GM11168 (cell line): ENCODE measurements at regions not wholly inside any gene's neighbourhood (a gene's known extent, or its start where the extent isn't known, plus 50 kb on each side); places are given as distances from the start of the nearest gene placed in this dataset.

Source experiments
- in situ Hi-C: fragments of 300-500 bp; cut with MboI; formaldehyde crosslinking; loops from one replicate; pipeline ENCODE4 v1.12.0; 2022; ENCODE audit warnings: low sequenced_read_pairs; ENCODE audit not compliant: unreplicated experiment

DNA sequence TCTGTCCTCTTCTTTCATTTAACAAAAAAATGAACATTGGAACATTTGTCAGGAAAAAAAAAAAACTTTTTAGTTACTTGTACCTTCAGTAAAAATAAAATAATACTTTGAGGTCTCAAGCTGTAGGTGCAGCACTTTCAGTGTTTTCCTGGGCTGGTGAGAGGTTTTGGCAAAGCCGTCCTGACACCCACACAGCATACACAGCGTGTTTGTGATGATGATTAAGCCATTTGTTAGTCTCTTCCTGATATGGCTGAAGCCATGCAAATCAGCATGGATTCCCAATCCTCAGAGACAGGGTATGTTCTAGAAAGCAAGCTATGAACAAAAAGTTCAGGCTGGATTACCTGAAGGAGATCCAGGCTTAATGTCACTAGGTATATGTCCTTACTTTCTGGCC is 236.8 kb downstream of the ZNF516 start:
- in situ Hi-C loops = no loop called here

DNA sequence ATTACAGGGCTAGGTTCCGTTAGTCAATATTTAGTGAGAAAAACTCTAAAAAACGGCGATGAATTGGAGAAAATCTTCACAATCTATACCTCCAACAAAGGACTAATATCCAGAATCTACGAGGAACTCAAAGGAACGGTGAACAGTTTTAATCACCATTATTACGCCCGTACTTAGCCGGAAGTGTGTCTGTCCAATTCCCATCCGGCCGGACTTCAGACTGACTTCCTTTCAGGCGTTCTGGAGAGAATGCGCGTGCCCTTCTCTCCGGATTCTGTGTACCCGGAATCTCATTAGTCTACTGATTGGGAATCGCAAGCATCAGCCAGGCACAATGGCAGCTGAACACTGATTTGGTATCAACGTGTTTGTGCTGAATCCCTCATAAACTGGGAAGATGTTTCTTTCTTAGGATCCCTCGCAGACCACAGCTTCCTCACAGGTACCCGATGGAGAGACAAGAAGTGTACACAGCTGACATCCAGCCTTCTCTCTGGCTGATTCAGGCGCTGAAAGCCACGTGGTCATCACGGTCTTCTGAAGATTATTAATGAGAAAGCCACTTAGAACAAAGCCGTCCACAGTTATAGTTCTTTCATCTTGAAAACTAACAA is 239.9 kb downstream of the ZNF516 start:
- in situ Hi-C loops = no loop called here

DNA sequence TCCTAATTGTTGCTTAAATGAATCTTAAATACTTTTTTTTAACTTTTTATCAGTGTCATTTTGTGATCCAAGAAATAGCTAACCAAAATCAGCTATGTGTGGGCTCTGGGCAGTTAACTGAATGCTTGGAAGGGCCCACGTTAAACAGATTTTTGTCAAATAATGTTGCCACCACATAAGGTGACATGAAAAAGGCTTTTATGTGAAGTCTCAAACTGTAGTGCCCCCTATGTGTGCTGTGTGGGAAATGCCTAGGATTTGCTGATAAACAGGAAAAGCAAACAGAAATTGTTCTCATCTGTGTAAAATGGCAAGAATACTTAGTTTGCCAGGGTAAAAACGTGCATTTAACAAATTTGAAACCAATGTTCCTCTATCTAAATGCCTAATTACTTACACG is 242.2 kb downstream of the ZNF516 start:
- in situ Hi-C loops = no loop called here

DNA sequence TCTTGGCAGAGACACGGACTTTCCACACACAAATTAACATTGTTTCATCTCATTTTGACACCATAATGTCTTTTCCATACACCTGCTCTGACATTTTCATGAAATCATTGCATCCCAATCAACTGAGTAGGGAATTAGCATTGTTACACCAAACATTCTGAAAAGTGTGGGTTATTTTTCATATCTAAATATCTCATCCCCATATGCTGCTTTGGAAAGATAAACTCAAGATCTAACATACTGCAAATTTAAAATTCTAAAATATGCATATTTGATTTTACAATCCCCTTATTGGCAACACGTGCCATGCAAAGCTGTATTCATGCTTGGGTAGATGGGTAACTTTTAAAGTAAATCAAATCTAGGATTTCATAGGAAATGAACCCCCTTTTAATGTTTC is 242.9 kb downstream of the ZNF516 start:
- in situ Hi-C loops = no loop called here

DNA sequence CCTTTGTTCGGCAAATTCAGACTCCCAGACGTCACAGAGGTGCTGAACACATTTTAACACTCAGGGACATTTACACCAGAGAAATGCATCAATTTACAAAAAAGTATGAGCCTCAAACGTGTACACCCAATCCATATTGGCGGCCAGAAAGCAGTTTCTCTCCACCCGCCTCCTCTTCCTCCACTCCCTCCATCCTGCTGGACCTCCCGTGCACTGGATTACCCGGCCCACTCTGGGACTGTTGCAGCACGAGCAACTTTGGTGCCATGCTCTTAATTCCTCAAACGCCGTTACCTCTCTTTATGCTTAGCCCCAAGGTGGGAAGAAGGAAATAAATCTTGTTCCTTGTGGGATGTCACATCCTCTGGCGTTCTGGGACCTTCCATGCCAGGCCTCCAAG is 243.4 kb downstream of the ZNF516 start:
- in situ Hi-C loops = no loop called here

DNA sequence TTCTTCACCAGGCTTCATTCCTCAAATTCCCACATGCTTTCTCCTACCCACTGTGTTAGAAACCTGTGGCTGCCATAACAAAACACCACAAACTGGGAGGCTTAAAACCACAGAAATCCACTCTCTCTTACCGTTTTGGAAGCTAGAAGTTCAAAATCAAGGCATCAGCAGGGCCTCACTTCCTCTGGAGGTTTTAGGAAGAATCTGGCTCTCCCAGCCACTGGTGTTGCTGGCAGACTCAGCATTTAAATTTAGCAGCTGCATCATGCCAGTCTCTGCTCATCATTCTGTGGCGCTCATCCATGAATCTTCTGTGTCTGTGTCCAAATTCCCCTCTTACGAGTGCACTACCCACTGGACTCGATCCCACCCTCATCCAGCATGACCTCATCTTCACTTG is 248.5 kb downstream of the ZNF516 start:
- in situ Hi-C loops = no loop called here

DNA sequence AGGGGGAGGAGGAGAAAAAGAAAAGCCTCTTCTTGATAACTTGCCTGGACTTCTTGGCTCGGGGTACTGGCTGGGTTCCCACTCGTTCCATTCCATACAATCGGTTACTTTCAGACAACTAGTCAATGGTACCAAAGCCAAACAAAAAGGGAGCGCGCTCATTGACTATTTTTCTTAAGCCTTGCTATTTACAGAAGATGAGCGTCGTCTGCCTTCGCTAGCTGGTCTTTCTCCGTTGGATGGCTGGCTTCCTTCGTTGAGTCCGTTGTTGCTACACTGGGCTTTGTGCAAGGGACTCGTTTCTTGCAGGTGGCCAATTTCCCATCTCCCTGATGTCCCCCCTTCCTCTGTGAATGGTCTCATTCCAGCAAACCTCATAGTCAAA is 260.4 kb downstream of the ZNF516 start:
- in situ Hi-C loops = no loop called here

DNA sequence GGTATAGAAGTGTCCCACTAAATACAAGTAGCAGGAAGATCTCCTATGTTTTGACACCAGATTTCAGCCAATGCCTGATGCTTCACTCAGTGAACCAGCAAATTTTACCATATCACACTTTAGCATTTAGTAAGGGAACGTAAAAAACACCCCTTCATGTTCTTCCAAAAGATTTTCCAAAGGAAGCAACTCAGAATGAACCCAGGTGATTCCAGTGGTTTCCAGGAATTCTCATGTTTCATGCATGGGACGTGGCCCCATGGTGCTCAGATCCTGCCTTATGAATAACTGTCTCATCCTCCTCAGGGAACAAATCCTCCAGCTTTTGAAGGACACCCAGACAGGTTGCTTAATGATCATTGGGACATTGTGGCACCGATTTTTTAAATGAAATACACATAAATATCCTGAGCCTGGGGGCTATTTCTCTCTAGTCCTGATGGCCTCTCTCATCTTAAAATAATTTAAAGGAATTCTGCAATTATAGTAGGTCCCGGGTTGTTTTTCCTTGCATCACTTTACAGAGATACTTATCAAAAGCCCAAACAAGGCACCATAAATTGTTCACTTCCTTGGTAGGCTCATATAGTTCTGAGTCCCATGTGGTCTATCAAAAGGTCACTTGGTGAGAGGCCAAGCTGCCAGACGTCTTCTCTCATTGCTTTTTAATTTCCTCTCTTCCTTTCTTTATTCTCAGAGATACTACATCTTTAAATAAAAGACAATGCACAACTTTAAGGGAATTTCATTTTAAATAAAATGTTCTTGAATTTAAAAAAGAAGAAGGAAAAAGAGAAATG is 261.0 kb downstream of the ZNF516 start:
- in situ Hi-C loops = no loop called here

DNA sequence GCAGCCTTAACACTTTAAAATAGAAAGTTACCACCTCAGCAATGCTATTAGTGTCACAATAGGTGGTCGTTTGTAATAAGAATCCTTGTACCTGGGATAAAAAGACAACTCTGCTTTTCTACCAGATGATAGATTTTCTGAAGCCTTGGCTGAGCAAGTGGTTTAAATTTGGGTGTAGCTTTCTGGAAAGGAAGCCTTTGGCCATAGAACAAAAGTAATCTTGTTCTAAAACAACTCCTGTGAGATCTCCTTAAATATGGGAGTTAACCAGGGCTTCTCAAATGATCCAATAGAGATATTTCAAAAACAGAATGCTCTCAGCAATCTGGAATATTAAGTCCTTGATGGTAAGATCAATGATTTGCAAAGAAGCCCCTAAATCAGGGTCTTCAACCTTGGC is 261.6 kb downstream of the ZNF516 start:
- in situ Hi-C loops = no loop called here

DNA sequence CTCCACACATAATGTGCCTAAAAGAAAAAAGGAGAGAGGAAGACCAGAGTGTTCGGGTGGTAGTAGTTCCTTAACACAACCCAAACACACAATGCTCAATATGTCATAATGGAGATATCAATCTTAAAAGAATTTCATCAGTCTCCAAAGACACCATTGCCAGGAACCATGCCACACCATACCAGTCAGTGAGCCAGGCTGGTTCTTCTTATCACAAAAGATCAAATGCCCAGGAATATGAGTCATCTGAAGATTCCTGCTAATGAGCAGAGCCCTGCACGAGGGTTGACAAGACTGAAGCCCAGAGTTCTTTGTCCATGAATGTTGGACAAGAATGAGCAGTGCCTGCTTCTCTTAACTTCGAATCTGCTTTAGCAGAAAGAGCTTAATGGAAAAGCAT is 262.3 kb downstream of the ZNF516 start:
- in situ Hi-C loops = no loop called here

DNA sequence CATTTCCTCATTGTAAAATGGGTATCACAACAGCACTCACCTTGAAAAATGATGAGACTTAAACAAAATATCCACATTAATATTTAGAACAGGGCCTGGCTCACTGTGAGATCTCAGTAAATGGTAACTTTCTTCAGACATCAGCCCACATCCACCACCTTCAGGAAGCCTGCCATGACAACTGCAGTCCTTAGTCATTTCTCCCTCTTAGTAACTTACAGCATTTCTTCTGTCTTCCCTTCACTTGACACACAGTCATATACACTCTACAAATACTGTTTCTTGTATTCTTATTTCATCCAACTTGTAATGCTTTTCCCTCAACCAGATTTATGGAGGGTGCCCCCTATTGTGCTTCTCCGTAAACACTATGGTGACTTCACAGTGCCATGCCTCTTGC is 263.0 kb downstream of the ZNF516 start:
- in situ Hi-C loops = no loop called here

DNA sequence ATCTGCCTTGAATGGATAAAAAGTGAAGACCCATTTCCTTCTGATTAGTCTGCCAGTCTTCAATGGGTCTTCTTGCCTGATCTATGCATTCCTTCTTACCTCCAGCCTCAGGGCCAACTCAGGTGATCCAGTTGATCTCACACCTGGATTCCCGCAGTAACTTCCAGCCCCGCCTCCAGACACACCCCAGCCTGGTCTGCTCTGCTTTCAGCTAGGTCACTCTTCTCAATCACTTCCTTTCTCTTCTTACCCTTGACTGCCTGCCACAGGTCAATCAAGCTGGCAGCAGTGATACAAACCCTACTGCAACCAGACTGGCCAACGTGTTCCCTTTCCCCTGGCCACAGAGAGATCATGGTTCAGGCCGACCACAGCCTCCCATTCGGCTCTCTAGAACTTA is 263.6 kb downstream of the ZNF516 start:
- in situ Hi-C loops = no loop called here

DNA sequence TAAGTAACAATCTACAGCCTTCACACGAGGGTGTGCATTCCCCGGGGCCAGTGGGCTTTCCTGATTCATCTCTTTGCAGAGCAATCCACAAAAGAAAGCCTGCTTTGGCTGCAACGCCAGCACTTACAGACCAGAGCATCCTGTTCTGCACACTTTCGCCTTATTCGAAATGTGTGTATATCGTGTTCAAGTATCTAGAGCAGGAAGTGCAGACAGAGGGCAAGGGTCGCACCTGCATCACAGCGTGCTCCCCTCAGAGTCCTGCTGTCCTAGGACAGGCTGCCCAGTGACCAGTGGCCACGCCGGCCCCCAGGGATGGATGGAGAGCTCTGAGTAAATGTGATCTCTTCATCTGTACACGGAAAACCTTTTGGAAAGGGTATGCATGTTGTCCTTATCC is 264.3 kb downstream of the ZNF516 start:
- in situ Hi-C loops = no loop called here

DNA sequence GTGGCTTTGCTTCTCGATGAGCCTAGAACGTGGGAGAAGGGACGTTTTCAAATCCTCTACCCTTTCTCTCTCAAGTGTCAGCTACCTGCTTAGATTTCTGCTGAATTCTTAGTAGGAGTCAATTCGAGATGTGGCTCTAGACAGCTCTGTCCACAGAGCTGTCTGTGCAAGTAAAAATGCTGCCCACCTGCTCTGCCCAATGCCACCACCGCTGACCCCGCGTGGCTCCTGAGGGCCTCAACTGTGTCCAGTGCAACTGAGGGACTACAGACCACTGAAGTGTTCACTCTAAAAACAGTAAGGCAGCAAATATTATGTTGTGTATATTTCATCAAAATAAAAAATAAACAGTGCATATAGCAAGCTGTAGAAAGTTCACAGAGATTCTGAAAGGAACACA is 266.3 kb downstream of the ZNF516 start:
- in situ Hi-C loops = no loop called here

DNA sequence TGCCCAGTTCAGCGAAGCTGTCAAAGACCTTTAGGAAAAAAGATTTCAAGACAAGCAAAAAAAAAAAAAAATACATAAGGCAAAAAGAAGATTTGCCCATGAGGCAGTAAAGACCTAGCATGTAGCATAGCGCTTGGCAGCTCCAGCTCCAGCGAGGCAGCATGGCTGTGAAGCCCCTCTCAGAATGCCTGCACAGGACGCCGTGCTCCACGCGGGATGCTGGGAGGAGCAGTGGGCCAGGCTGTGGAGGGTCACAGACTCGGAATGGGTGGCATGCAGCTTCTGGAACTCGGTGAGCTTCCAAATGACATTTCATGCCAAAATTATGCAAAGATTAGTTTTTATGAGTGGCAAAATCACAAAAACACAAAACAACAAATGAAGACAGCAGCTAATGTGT is 267.3 kb downstream of the ZNF516 start:
- in situ Hi-C loops = no loop called here

DNA sequence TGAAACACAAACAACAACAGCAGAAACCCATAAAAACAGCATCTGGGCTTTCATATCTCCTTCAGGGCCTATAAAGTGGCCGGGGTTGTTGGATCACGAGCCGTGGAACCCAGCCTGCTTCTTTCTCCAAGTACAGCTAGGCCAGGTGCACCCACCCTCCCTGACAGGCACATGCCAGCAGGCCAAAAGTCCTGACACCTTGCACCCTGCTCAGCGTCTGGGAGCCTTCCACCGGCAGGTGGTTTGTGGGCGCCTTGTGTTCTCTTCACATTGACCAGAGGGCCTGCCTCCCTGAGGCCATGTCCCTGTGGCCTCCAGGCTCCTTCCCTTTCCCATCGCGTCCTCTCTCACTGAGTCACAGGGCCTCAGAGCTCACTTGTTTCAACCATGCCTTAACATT is 271.6 kb downstream of the ZNF516 start:
- in situ Hi-C loops = no loop called here

DNA sequence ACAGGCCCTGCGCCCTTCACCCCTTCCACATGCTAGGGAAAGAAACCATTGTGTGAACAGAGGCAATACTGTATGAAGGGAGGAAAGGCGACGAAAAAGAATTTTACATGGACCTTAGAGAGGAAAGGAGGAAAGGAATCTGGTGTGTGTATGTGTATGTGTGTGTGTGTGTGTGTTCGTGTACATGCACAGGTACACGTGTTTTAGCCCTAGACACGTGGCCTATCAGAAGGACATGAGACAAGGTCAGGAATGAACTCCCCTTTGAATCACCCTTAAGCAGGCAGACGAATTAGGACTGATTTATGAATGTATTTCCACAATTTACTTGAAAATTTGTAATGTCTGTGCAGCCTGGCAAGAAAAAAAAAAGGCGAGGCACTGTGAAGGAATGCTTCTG is 276.0 kb downstream of the ZNF516 start:
- in situ Hi-C loops = no loop called here

DNA sequence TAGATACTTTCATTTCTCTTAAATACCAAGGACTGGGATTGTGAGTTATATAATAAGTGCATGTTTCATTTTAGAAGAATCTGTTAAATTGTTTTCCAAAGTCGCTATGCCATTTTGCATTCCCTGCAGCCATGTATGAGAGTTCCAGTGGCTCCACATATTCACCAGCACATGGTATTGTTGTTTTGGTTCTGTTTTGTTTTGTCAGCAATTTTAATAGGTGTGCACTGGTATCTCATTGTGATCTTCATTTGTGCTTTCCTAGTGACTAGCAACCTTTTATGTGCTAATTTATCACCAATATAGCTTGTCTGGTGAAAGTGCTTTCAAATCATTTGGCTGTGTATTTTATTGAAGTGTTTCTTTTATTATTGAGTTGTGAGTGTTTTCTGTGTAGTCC is 278.9 kb downstream of the ZNF516 start:
- in situ Hi-C loops = no loop called here

DNA sequence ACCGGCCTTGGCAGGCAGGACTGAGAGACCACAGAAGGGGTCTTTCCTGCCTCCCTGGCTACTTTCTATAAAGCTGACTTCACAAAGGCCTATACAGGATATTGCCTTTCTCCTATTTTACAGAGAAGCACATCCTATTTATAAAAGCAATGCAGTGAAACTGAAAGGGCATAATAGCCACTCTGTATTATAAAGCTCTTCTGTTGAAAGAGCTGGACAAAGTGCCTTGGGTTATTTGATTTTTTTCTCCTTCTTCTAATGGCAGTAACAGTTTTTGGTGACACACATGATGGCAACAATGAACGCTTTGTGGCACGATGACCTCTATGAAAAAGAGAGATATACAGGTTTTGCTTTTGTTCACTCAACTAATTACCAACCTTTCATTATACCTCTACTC is 281.1 kb downstream of the ZNF516 start:
- in situ Hi-C loops = no loop called here

DNA sequence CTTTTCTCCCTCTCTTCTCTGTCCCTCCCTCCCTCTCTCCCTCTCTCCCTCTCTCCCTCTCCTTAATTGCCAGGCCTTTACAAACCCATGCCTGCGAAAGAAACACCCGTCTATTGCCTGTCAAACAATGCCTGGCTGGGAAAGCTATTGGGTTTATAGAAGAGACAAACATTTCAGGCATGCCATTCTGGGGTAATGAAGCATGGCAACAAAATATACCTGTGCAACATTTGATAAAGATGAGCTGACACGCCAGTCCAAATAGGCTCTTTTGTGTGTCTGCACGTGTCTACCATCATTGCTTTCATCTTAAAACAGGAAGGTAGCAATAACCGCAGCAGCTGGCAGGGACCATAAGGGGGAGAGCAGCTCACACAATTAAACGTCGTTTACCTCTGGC is 282.1 kb downstream of the ZNF516 start:
- in situ Hi-C loops = no loop called here

DNA sequence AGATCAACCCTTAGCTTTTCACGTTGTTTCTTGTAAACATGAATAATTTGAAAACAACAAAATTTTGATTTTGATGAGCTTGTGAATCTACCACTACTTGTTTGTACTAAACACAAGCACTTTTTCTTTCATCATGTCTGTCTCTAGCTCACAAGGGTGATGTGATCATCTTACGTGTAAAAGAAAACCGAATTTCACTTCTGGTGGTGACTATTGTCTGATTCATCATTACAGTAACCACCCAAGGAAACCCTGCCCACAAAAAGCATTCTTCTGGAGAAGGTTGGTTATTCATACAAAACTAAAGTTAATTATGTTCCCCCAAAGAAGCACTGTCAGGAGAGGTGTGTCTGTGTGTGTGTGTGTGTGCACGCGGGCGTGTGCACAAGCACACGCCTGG is 285.4 kb downstream of the ZNF516 start:
- in situ Hi-C loops = no loop called here

DNA sequence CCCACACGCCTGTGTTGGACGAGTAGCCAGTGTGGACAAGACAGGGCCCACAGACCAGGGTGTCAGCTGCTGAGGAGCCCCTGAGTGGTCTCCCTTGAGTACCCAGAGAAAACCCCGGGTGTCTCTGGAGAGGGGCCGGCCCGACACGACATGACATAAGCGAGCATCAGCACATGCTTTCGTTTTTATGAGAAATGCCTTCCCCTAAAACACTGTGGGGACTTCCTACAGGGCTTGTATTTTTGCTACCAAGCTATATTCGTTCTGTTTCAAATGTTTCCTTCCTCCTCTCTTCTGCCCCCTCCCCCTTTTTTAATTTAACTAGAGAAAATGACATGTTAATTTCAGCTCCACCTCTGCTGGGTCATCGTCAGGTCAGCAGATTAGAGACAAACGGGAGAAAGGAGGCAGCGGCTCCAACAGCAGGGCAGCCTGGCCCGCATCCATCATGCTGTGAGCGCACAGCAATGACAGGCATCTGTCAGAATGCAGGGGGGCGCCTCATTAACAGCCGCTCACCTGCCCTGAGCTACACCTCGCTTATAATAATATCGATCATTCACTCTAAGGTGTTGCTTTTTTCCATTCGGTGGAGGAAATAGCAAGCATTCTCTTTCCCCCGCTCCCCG is 286.2 kb downstream of the ZNF516 start:
- in situ Hi-C loops = no loop called here
